Vagina (tissue), 2 donors: ENCODE measurements at regions not wholly inside any gene's neighbourhood (a gene's known extent, or its start where the extent isn't known, plus 50 kb on each side); places are given as distances from the start of the nearest gene placed in this dataset.

Experiments
- CTCF ChIP-seq, 3 experiments: fragments of 450-650 bp in 2 of 3; fragments of 200-600 bp in 1 of 3; sonication (generic) in 1 of 3; IDR thresholded peaks; one replicate each; pipeline ENCODE4 v1.5.1; 2017 to 2019; ENCODE audit warnings: antibody characterized with exemption in 3 of 3, mild to moderate bottlenecking in 2 of 3, moderate library complexity in 2 of 3
- POLR2A ChIP-seq, 2 donors: fragments of 450-650 bp; IDR thresholded peaks; one replicate each; pipeline ENCODE4 v1.6.1; 2017; ENCODE audit warnings: antibody characterized with exemption in 2 of 2, mild to moderate bottlenecking in 2 of 2, moderate library complexity in 2 of 2

- TF ChIP-seq CTCF (IDR thresholded peaks at IDR 0.05) = no peak
- TF ChIP-seq POLR2A (IDR thresholded peaks at IDR 0.05) = no peak
Measured at GRCh38 chr2:60677356-60677755, 78.7 kb upstream of the PAPOLG start.
